Neural cell (in vitro differentiated cells): ENCODE measurements at regions not wholly inside any gene's neighbourhood (a gene's known extent, or its start where the extent isn't known, plus 50 kb on each side); places are given as distances from the start of the nearest gene placed in this dataset.

Experiments
- CTCF ChIP-seq: fragments of 450-650 bp; IDR thresholded peaks from 2 replicates; pipeline ENCODE4 v1.5.1; 2014; ENCODE audit warnings: antibody characterized with exemption, mild to moderate bottlenecking, moderate library complexity; ENCODE audit not compliant: poor library complexity, severe bottlenecking
- EP300 ChIP-seq: fragments of 450-650 bp; conservative IDR thresholded peaks from 2 replicates; pipeline ENCODE4 v1.6.1; 2014; ENCODE audit warnings: antibody characterized with exemption, mild to moderate bottlenecking, moderate library complexity; ENCODE audit not compliant: poor library complexity, severe bottlenecking
- EZH2 ChIP-seq: fragments of 200-600, 300-800 bp; shearing (Covaris generic), sonication (generic); IDR thresholded peaks from 2 replicates; pipeline ENCODE4 v1.6.1; 2014; ENCODE audit warnings: antibody characterized with exemption, low read length, borderline replicate concordance, mild to moderate bottlenecking; ENCODE audit not compliant: insufficient read depth, poor library complexity, severe bottlenecking
- MXI1 ChIP-seq: fragments of 450-650 bp; conservative IDR thresholded peaks from 2 replicates; pipeline ENCODE4 v1.6.1; 2014; ENCODE audit warnings: antibody characterized with exemption, mild to moderate bottlenecking; ENCODE audit not compliant: poor library complexity, severe bottlenecking
- POLR2AphosphoS5 ChIP-seq: IDR thresholded peaks from 2 replicates; pipeline ENCODE4 v1.6.1; 2012
- REST ChIP-seq: IDR thresholded peaks from 2 replicates; pipeline ENCODE4 v1.6.1; 2012; ENCODE audit warnings: borderline replicate concordance
- SMC3 ChIP-seq: fragments of 450-650 bp; conservative IDR thresholded peaks from 2 replicates; pipeline ENCODE4 v1.6.1; 2014; ENCODE audit warnings: antibody characterized with exemption, mild to moderate bottlenecking, moderate library complexity; ENCODE audit not compliant: poor library complexity
- TAF1 ChIP-seq: IDR thresholded peaks from 2 replicates; pipeline ENCODE4 v1.6.1; 2012; ENCODE audit warnings: low read depth

GRCh38 chr13:34013061-34013460 lies 195.1 kb downstream of the RFC3 start:
- no peak for TF ChIP-seq CTCF
- TF ChIP-seq EZH2, result no peak
- no peak for TF ChIP-seq SMC3
- no peak for TF ChIP-seq POLR2AphosphoS5
- no peak for TF ChIP-seq MXI1
- no peak for TF ChIP-seq REST
- TF ChIP-seq EP300, result no peak
- TF ChIP-seq TAF1, result no peak
